HG03139 (cell line): ENCODE measurements at regions not wholly inside any gene's neighbourhood (a gene's known extent, or its start where the extent isn't known, plus 50 kb on each side); places are given as distances from the start of the nearest gene placed in this dataset.
"Not testable (repeated sequence)": the region's sequence is repeated elsewhere in the genome, so short reads cannot be mapped to it uniquely, and the experiment has no call there.

Experiments
- ATAC-seq: cut with Tn5 transposase; IDR thresholded peaks from one replicate; pipeline ENCODE4 v1.9.1; 2021; ENCODE audit not compliant: unreplicated experiment

DNA sequence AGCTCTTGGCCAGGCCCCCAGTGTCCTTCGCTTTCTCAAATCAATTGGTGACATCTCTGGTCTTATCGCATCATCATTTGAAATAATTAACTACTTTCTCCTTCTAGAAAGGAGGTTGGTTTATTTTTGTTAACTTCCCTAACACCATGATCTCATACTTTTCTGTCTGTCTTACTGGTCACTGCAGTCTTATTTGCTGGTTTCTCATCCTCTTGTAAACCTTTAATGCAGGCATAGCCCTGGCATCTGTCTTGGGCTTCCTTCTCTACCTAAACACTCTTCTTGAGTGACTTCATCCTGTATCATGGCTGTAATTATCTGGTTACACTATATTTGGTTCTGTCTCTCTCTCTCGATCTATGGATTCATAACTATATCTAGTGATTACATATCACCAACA, 152.8 kb downstream of the CYSLTR2 start:
- no peak for ATAC-seq

GRCh38 chr13:48808683-48809082, 155.0 kb downstream of the CYSLTR2 start:
- ATAC-seq = no peak

GRCh38 chr13:48810013-48810412, 156.3 kb downstream of the CYSLTR2 start:
- ATAC-seq = no peak

DNA sequence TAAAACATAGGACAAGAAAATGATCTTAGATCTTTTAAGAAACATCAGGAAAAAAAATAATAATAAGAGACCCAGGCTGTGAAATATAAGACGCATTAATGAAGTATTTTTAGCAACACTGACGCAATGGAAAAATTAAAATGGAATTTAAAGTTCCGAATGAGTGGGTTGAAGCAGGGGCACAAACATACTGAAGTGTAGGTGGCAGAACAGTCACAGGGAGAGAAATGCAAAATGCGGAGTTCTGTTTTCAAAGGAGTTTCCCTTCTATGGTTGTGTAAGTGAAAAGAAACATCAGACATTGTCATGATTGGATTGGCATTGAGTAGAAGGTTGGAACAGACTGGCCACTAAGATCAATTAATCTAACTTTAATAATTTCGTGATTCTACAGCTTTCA, 159.8 kb downstream of the CYSLTR2 start:
- ATAC-seq = no peak

DNA sequence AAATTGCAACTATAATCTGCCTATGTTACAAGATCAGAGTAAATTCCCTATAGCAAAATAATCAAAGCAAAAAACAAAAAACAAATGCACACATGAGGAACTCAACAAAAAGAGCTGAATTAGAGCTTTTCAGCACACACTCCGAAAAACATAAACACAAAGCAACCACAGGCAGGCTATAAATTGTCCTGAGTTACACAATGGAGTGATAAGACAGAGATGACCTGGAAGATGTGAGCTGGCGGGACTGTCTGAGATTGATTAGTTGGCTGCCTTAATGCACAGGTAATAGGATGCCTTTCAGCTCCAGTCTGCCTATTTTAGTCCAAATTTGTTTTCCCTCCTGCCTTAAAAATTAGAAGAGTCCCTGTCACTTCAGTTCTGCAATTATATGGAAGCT, 159.0 kb upstream of the FNDC3A start:
- ATAC-seq = no peak

DNA sequence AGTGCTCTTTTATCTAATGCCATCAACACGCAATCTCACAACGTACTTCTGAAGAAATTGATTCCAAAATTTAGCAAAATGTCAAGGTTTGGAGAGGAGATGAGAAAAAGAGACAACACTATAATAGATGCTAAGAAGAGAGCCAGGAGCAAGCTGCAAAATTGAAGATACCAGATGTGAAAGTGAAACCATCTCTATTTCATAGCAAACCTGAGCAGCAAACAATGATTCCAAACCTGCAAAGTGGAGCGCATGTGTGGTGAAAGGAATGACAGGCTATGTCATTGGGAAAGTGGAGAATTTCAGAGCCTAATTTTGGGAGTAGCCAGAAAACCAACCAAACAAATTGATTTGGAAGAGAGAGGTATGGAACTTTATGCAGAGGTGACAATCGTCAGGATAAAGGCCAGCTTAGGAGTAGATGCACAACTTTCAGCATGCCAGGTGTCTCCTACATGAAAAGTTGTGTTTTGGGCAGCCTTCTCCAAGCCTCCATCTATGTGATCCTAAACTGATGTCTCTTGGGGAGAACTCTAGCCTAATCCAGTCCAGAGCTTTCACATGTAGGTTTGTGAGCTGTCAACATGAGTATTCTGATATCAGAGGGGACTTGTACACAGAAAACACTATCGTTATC, 158.4 kb upstream of the FNDC3A start:
- ATAC-seq = no peak

- ATAC-seq = no peak
Measured at GRCh38 chr13:48818495-48819356, 157.0 kb upstream of the FNDC3A start.

DNA sequence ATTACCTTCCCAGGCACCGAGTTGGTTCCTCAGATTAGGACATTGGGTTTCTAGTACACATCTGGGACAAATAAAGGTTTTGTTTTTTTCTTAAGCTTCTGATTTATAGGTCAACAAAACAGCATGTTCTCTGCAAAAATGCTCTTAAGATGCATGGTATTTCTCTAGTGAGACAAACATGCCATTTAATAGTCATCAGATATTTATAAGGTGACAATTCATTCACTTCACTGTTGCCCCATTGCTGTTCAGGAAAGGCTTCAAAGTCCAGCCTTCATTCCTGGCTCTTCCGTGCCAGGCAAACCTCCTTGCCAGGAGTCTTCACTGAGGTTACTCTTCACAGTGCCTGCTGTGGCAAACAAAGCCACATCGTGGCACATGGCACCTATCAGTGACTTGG, 156.3 kb upstream of the FNDC3A start:
- ATAC-seq = no peak

- ATAC-seq = no peak
Measured at GRCh38 chr13:48819899-48820298, 155.8 kb upstream of the FNDC3A start.

DNA sequence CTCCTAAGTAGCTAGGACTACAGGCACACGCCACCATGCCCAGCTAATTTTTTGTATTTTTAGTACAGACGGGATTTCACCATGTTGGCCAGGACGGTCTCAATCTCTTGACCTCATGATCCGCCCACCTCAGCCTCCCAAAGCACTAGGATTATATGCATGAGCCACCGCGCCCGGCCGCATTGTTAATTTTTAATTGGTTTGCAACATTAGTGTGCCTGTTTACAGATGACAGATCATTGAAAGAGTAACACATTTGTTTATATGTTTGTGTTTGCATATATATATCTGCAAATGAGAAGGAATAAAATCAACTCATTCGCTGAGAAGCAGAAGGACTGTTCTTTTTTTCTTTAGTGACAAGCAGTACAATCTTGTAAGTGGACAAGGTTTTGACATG, 152.2 kb upstream of the FNDC3A start:
- ATAC-seq = not testable (repeated sequence)

DNA sequence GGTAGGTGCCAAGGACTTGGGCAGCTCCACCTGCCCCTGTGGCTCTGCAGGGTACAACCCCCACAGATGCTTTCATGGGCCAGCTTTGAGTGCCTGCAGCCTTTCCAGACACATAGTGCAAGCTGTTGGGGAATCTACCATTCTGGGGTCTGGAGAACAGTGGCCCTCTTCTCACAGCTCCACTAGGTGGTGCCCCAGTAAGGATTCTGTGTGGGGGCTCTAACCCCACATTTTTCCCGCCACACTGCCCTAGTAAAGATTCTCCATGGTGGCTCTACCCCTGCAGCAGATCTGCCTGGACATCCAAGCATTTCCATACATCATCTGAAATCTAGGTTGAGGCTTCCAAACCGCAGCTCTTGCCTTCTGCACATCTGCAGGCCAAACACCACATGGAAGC, 149.7 kb upstream of the FNDC3A start:
- ATAC-seq = no peak

DNA sequence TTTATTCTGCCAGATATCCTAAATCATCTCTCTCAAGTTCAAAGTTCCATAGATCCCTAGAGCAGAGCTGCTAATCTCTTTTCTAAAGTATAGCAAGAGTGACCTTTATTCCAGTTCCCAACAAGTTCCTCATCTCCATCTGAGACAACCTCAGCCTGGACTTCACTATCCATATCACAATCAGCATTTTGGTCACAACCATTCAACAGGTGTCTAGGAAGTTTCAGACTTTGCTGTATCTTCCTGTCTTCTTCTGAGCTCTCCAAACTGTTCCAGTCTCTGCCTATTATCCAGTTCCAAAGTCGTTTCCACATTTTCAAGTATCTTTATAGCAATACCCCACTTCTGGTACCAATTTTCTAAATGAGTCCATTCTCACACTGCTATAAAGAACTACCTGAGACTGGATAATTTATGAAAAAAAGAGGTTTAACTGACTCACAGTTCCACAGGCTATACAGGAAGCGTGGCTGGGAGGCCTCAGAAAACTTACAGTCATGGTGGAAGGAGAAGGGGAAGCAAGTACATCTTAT, 148.7 kb upstream of the FNDC3A start:
- ATAC-seq = not testable (repeated sequence)

DNA sequence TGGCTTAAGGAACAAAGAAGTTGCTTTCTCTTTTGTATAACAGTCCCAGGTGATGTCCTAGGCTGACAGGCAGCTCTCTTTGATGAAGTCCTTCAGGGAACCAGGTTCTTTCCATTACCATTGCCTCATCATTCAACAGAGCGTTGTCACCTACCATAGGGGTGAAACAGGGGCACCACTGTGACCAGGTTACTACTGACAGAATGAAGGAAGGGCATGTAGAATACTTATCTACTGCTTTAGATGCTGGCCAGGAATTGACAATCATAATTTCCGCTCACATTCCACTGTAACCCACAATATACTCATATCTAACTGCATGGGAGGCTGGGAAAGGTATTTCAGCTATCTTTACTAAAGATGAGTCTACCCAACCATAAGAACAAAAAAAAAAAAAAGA, 148.0 kb upstream of the FNDC3A start:
- ATAC-seq = no peak

DNA sequence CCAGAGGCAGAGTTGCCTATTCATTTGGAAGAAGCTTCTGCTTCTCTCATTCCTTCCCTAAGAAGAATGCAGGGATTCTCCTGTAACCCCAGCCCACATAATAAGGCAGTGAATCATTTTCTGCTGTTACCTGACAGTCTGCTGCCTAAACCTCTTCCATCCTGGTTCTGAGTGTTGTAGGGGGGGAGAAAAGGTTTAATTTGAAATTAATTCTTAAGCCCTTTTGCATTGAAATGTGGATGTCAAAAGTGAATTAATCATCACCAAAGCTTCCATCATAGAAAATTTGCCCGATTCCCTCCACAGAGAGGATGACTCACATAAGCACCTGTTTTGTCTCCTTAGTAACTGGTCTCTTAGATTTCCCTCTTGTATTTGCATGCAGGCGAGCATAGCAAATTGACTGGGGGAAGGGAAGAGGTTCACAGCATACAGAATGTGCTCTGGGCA, 146.7 kb upstream of the FNDC3A start:
- ATAC-seq = no peak

DNA sequence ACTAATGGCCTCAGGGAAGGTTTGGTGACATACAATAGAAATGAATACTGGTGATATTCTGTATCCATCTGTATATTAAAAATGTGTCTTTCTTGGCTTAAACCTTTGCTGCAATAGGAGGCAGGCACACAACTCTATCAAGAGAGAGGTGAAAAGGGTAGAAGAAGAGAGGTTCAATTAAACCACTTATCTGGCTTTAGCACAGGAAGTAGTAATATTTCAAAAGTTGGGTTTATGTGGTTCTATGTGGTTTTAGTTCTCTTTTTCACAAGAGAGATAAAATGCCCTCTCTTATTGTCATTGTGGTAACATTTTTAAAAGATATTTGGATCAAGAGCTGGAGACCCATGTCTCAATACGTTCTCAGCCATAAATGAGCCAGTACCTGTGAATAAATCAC, 146.2 kb upstream of the FNDC3A start:
- ATAC-seq = no peak

- ATAC-seq = no peak
Measured at GRCh38 chr13:48831248-48831647, 144.5 kb upstream of the FNDC3A start.

DNA sequence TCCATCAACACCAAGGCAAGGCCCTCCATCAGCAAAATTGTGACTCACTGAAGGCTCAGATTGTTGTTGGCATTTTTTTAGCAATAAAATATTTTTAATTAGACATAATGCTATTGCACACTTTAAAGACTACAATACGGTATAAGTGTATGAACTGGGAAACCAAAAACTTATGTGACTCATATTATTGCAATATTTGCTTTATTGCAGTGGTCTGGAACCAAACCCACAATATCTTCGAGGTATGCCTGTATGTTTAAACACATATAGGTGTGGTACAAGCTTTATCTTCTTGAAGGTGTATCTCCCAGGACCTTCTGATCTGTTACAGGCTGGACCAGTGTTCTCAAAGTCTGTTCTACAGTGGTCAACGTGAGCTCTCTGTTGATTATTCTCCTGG, 142.3 kb upstream of the FNDC3A start:
- ATAC-seq = no peak

DNA sequence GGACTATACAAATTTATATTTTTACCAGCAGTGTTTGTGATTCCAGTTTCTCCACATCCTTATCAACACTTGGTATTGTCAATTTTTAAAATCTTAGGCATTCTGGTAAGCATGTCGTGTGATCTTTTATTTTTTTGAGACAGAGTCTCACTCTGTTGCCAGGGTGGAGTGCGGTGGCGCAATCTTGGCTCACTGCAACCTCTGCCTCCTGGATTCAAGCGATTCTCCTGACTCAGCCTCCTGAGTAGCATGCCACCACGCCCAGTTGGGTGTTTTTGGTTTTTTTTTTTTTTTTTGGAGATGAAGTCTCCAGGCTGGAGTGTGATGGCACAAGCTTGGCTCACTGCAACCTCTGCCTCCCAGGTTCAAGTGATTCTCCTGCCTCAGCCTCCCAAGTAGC, 140.4 kb upstream of the FNDC3A start:
- ATAC-seq = not testable (repeated sequence)

DNA sequence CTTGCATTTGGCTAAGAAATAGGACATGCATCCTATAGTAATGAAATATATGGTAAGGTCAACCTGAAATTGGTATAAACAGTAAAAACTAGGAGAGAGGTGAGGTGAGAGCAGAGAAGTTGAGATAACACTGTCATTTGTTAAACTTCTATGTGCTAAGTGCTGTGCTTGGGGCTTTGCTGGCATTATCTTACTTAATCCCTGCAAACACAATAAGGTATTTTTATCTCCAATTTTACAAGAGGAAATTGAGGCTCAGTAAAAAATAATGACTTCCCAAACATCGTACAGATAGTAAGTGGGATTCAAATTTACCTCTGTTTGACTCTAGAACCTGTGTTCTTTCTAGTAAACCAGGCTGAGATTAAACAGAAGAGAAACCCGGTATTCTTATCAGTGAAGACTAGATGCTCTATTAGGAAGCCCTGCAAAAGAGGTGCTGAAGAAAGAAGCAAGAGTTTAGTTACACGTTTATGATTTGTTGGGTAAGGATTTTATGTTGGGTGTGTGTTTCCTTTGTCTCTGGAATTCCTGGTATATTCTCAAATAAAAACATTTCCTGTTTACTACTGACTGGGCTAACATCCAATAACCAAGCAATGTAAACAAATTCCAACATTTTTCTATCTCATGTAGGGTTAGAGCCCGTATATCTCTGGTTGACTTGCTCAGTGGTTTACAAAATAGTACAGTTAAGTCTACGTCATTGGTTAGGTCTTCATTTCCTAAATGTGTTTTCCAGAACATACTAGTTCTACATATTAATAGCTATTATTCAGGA, 137.3 kb upstream of the FNDC3A start:
- no peak for ATAC-seq

DNA sequence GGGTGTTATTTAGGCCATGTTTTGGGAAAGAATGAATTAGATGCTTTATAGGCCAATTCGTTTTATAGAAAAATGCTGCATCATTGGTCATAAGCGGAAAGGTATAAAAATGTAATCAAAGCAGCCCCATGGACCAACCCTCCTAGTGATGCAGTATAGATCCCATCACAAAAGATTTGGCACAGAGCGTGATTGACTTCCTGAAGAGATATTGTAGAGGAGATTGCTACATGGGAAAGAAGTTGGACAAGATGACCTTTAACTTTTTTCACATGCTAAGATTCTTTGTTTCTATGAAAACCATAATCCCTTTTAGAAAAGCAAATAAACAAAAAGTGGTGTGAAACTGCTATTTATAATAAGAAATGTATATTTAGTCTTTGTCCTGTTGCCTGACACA, 136.5 kb upstream of the FNDC3A start:
- no peak for ATAC-seq

- ATAC-seq = no peak
Measured at GRCh38 chr13:48840366-48840765, 135.3 kb upstream of the FNDC3A start.
